Calu3 (cell line): ENCODE measurements at regions not wholly inside any gene's neighbourhood (a gene's known extent, or its start where the extent isn't known, plus 50 kb on each side); places are given as distances from the start of the nearest gene placed in this dataset.

ENCODE experiments used
- BruUV-seq: library from RNA; stranded (reverse); fragments of 400-500 nt; replicated peaks from 2 replicates; lab custom pipeline; 2021; lab: Mats Ljungman, UMichigan
- CTCF ChIA-PET: fragments of 300-600 bp; sonication (Branson Sonifier 250); formaldehyde crosslinking; loops from one replicate; lab custom pipeline; 2022; ENCODE audit warnings: antibody characterized with exemption; lab: Charles Lee
- DNase-seq: peaks from one replicate; pipeline ENCODE4 v3.0.0; 2022
- H3K27ac Mint-ChIP-seq: one replicate; pipeline ENCODE4 v1.8.0; 2022; ENCODE audit warnings: mixed read lengths; ENCODE audit not compliant: unreplicated experiment
- H3K27me3 Mint-ChIP-seq: one replicate; pipeline ENCODE4 v1.8.0; 2022; ENCODE audit warnings: mixed read lengths; ENCODE audit not compliant: unreplicated experiment
- H3K36me3 Mint-ChIP-seq: one replicate; pipeline ENCODE4 v1.8.0; 2022; ENCODE audit warnings: mild to moderate bottlenecking, moderate library complexity, mixed read lengths; ENCODE audit not compliant: insufficient read depth, unreplicated experiment
- H3K4me1 Mint-ChIP-seq: one replicate; pipeline ENCODE4 v1.8.0; 2022; ENCODE audit warnings: mild to moderate bottlenecking, low read depth, mixed read lengths; ENCODE audit not compliant: unreplicated experiment
- H3K4me3 Mint-ChIP-seq: one replicate; pipeline ENCODE4 v1.8.0; 2022; ENCODE audit warnings: mild to moderate bottlenecking, low read depth, moderate library complexity, mixed read lengths; ENCODE audit not compliant: unreplicated experiment
- H3K9me3 Mint-ChIP-seq: one replicate; pipeline ENCODE4 v1.8.0; 2022; ENCODE audit warnings: low read depth, mixed read lengths; ENCODE audit not compliant: unreplicated experiment
- intact Hi-C: fragments of 100-400 bp; cut with micrococcal nuclease; formaldehyde crosslinking; loops from one replicate; pipeline ENCODE4 v1.10.0; 2022; ENCODE audit not compliant: unreplicated experiment
- TF ChIP-seq, protein P1 (sequence below): fragments of 200-600 bp; IDR thresholded peaks from one replicate; pipeline ENCODE4 v1.8.0; 2022; ENCODE audit warnings: antibody characterized with exemption; ENCODE audit not compliant: unreplicated experiment

DNA sequence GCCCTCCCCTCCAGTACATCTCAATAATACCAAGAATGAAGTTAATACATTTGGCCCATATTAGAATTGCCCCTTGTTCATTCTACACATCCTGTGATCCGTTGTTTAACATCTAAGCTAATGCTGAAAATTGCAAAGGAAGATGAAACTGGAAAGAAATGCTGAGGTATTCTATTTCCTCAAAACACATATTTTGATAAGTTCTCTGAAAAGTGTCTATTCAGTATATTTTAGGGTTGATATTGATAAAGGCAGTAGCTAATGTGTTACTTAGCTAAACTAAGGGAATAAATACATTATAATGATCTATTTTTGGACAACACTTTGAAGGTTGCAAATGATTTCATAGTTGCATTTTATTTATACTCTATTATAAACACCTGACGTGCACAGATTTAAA, 702.6 kb upstream of the ROBO1 start:
- Mint-ChIP-seq H3K27ac (no peak overlapping the region), H3K27me3 (no peaks in the 10 kb centered on the region), H3K36me3 (no peaks in the 10 kb centered on the region), H3K9me3 (peaks cover 2% of the 10 kb centered on the region), H3K4me3 (no peak overlapping the region), H3K4me1 (no peaks in the 10 kb centered on the region)
- TF ChIP-seq, protein P1, sequence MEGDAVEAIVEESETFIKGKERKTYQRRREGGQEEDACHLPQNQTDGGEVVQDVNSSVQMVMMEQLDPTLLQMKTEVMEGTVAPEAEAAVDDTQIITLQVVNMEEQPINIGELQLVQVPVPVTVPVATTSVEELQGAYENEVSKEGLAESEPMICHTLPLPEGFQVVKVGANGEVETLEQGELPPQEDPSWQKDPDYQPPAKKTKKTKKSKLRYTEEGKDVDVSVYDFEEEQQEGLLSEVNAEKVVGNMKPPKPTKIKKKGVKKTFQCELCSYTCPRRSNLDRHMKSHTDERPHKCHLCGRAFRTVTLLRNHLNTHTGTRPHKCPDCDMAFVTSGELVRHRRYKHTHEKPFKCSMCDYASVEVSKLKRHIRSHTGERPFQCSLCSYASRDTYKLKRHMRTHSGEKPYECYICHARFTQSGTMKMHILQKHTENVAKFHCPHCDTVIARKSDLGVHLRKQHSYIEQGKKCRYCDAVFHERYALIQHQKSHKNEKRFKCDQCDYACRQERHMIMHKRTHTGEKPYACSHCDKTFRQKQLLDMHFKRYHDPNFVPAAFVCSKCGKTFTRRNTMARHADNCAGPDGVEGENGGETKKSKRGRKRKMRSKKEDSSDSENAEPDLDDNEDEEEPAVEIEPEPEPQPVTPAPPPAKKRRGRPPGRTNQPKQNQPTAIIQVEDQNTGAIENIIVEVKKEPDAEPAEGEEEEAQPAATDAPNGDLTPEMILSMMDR: no peak
- intact Hi-C loops: no loop called here
- CTCF ChIA-PET: no interaction called here
- BruUV-seq: no TSS peak
- no peak for DNase-seq

DNA sequence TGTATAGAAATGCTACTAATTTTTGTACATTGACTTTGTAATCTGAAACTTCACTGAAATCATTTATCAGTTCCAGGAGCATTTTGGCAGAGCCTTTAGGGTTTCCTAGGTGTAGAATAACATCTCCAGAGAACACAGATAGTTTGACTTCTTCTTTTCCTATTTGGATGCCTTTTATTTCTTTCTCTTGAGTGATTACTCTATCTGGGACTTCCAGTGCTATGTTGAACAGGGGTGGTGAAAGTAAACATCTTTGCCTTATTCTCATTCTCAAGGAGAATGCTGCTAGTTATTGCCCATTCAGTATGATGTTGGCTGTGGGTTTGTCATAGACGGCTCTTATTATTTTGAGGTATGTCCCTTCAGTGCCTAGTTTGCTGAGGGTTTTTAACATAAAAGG, 697.9 kb upstream of the ROBO1 start:
- Mint-ChIP-seq H3K4me1 (no peaks in the 10 kb centered on the region), H3K9me3 (peaks cover 2% of the 10 kb centered on the region), H3K4me3 (no peak overlapping the region), H3K27ac (no peak overlapping the region), H3K27me3 (no peaks in the 10 kb centered on the region), H3K36me3 (no peaks in the 10 kb centered on the region)
- no peak for DNase-seq
- intact Hi-C loops: no loop called here
- CTCF ChIA-PET: no interaction called here
- BruUV-seq: no TSS peak
- TF ChIP-seq, protein P1: no peak

DNA sequence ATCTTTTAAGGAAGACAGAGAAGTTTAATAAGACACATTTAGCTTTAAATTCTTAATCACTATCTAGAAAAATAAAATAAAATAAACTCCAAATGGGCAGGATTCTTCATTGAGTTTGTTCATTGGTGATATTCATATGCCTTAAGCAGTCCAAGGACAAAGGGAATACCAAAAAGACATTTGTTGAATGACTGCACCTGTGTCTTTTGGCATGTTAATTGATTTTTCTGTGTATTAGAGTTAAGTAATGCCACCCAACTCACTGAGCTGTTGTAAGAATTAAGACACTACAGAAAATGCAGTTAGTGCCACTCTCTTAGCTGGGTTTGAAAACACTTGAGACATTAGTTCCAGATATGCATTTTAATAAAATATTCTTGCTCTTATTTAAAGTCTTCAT, 683.6 kb upstream of the ROBO1 start:
- BruUV-seq: no TSS peak
- no peak overlapping the region for H3K4me3 Mint-ChIP-seq
- no peak for DNase-seq
- H3K27ac Mint-ChIP-seq: no peak overlapping the region
- intact Hi-C loops: no loop called here
- no peaks in the 10 kb centered on the region for H3K4me1 Mint-ChIP-seq
- TF ChIP-seq, protein P1: no peak
- H3K27me3 Mint-ChIP-seq: no peaks in the 10 kb centered on the region
- H3K36me3 Mint-ChIP-seq: no peaks in the 10 kb centered on the region
- CTCF ChIA-PET: no interaction called here
- H3K9me3 Mint-ChIP-seq: no peaks in the 10 kb centered on the region

DNA sequence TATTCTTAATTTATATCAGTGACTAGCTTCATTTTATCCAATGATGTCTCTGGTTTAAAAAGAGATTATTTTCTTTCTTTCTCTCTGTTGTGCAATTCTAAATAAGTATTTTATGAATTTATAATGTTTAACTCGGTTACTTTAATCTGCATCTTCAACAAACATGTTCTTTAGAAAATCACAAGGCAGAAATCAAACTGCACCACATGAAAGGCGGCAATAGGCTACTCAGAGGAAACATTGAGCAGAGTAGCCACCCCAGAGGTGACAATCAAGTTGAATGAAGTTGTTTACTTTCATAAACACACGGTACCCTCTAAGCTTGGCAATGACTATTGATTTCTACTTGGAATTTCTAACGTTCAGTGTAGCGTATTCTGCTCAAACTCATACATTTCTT, 677.8 kb upstream of the ROBO1 start:
- Mint-ChIP-seq H3K4me3 (no peak overlapping the region), H3K36me3 (no peaks in the 10 kb centered on the region), H3K27ac (no peak overlapping the region), H3K9me3 (no peaks in the 10 kb centered on the region), H3K4me1 (no peaks in the 10 kb centered on the region), H3K27me3 (no peaks in the 10 kb centered on the region)
- no peak for DNase-seq
- TF ChIP-seq, protein P1: no peak
- CTCF ChIA-PET: no interaction called here
- intact Hi-C loops: no loop called here
- no TSS peak for BruUV-seq
